ENCODE measurements at regions not wholly inside any gene's neighbourhood (a gene's known extent, or its start where the extent isn't known, plus 50 kb on each side); places are given as distances from the start of the nearest gene placed in this dataset.

DNA sequence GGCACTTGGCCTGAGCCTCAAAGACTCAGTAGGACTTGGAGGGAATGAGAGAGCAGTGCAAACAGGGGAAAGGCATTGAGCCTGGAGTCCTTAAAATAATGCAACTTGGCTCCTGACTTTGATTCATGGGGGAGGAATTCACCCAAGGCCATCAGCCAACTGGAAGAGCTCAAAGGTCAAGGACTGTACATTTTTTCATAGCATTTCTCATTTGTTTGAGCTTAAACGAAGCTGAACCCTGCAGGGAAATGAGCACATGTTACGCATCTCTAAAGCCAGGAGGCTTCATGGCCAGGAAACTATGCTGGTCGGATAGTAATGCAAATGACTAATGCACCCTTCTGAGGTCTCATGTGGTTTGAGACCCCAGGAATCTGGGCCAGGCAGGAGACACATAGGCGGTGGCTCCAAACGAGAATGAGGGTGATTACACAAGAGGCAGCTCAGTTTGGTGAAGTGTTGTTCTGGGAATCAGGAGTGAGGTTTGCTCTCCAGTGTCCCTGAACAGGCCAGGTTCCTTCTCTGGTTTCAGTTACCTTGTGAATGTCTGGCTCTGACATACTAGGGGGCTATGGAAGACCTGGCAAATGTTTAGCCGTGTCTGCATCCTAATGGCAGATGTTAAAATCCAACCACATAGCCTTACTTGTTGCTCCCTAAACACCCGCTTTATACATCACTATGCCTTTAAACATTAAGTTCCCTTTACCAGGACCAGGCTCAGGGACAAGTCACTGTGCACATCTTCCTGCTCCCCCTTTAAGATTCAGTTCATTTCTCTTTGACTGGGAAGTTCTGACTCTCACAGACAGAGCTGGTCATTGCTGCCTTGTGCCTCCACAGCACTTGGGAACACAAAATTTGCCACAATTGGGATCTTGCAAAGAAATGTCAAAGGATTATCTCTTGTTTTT lies 503.9 kb upstream of the USP24 start:
- peaks cover 50% of the 10 kb centered on the region for H3K4me1 ChIP-seq (ENCODE audit: control insufficient read depth, extremely low read depth, insufficient read depth, low read length)
- H3K36me3 ChIP-seq (ENCODE audit: control insufficient read depth, insufficient read depth, low read length): no peaks in the 10 kb centered on the region
- H3K9ac ChIP-seq (ENCODE audit: insufficient read depth, low read length): peak overlapping the region; percentile 11
- DNase-seq (ENCODE audit: low read depth in 2 of 2): peak; percentile 100
- H3K4me2 ChIP-seq (ENCODE audit: extremely low read depth, insufficient read depth, low read length): peak overlapping the region; percentile 16
- no peaks in the 10 kb centered on the region for H4K20me1 ChIP-seq (ENCODE audit: control insufficient read depth, extremely low read depth, insufficient read depth, low read length)
- H3K79me2 ChIP-seq (ENCODE audit: control insufficient read depth, insufficient read depth, low read length): no peaks in the 10 kb centered on the region
- TF ChIP-seq EZH2 (IDR thresholded peaks at IDR 0.05; ENCODE audit: low read length, missing control alignments): no peak
- TF ChIP-seq, protein P1, sequence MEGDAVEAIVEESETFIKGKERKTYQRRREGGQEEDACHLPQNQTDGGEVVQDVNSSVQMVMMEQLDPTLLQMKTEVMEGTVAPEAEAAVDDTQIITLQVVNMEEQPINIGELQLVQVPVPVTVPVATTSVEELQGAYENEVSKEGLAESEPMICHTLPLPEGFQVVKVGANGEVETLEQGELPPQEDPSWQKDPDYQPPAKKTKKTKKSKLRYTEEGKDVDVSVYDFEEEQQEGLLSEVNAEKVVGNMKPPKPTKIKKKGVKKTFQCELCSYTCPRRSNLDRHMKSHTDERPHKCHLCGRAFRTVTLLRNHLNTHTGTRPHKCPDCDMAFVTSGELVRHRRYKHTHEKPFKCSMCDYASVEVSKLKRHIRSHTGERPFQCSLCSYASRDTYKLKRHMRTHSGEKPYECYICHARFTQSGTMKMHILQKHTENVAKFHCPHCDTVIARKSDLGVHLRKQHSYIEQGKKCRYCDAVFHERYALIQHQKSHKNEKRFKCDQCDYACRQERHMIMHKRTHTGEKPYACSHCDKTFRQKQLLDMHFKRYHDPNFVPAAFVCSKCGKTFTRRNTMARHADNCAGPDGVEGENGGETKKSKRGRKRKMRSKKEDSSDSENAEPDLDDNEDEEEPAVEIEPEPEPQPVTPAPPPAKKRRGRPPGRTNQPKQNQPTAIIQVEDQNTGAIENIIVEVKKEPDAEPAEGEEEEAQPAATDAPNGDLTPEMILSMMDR (conservative IDR thresholded peaks at IDR 0.05 in 1 of 2, IDR thresholded peaks at IDR 0.05 in 1 of 2; ENCODE audit: low read depth in 1 of 2, low read length in 2 of 2): peak in 1 of 2 donors; percentile 27
- no peak overlapping the region for H2AFZ ChIP-seq (ENCODE audit: low read length)
- H3K4me3 ChIP-seq (replicated peaks in 1 of 4; ENCODE audit: control extremely low read depth in 1 of 4, insufficient read depth in 1 of 4, low read depth in 3 of 4, low read length in 4 of 4): no peak overlapping the region
- H3K27me3 ChIP-seq (ENCODE audit: control insufficient read depth, insufficient read depth, low read length): no peaks in the 10 kb centered on the region
- peak overlapping the region; percentile 99 for H3K27ac ChIP-seq (ENCODE audit: insufficient read depth, low read length)
- H3K9me3 ChIP-seq (ENCODE audit: control insufficient read depth, insufficient read depth, low read depth, low read length): no peaks in the 10 kb centered on the region

DNA sequence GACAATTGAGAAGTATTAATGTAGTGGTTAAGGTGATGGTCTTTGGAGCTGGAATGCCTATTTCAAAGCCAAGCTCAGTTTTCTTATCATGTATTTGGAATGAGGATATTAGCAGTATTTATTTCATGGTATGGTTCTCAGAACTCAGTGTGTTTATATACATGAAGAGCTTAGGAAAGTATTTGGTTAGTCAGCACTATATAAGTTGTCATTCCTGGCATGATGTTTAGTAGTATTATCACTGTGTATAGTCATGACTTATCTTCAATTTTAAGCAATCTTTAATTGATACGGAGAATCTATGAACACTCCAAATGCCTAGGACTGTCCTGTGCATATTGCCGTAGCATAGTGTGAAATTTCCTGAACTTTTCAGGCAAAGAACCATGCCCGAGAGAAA lies 501.9 kb upstream of the USP24 start:
- Histone ChIP-seq H3K4me2 (ENCODE audit: extremely low read depth, insufficient read depth, low read length) (no peak overlapping the region), H3K27ac (ENCODE audit: insufficient read depth, low read length) (peak overlapping the region; percentile 99), H3K27me3 (ENCODE audit: control insufficient read depth, insufficient read depth, low read length) (no peaks in the 10 kb centered on the region), H2AFZ (ENCODE audit: low read length) (no peak overlapping the region), H3K9ac (ENCODE audit: insufficient read depth, low read length) (no peak overlapping the region), H4K20me1 (ENCODE audit: control insufficient read depth, extremely low read depth, insufficient read depth, low read length) (no peaks in the 10 kb centered on the region), H3K36me3 (ENCODE audit: control insufficient read depth, insufficient read depth, low read length) (no peaks in the 10 kb centered on the region), H3K4me1 (ENCODE audit: control insufficient read depth, extremely low read depth, insufficient read depth, low read length) (peaks cover 50% of the 10 kb centered on the region), H3K9me3 (ENCODE audit: control insufficient read depth, insufficient read depth, low read depth, low read length) (no peaks in the 10 kb centered on the region), H3K79me2 (ENCODE audit: control insufficient read depth, insufficient read depth, low read length) (no peaks in the 10 kb centered on the region), H3K4me3 (replicated peaks in 1 of 4; ENCODE audit: control extremely low read depth in 1 of 4, insufficient read depth in 1 of 4, low read depth in 3 of 4, low read length in 4 of 4) (no peak overlapping the region)
- TF ChIP-seq, protein P1 (conservative IDR thresholded peaks at IDR 0.05 in 1 of 2, IDR thresholded peaks at IDR 0.05 in 1 of 2; ENCODE audit: low read depth in 1 of 2, low read length in 2 of 2): no peak
- no peak for TF ChIP-seq EZH2 (IDR thresholded peaks at IDR 0.05; ENCODE audit: low read length, missing control alignments)
- DNase-seq (ENCODE audit: low read depth in 2 of 2): peak; percentile 58 to 61

DNA sequence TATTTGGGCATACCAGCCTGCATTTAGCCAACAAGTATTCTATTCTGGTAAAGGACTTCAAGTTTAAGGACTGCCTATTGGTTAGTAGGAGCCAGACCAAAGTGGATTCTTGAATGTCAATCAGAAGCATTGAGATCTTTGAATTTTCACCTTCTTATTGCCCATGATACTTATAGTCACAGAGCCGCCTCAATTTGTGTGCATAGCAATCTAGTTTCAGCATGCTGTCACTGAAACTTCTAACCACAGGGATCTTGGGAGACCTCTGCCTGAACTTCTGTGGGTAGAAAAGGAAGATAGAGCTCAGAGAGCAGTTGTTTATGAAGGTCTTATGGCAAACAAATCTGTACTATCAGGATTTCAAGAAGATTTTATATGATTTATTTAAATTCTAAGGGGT lies 501.4 kb upstream of the USP24 start:
- Histone ChIP-seq H4K20me1 (ENCODE audit: control insufficient read depth, extremely low read depth, insufficient read depth, low read length) (no peaks in the 10 kb centered on the region), H3K4me3 (replicated peaks in 1 of 4; ENCODE audit: control extremely low read depth in 1 of 4, insufficient read depth in 1 of 4, low read depth in 3 of 4, low read length in 4 of 4) (no peak overlapping the region), H2AFZ (ENCODE audit: low read length) (no peak overlapping the region), H3K9me3 (ENCODE audit: control insufficient read depth, insufficient read depth, low read depth, low read length) (no peaks in the 10 kb centered on the region), H3K4me2 (ENCODE audit: extremely low read depth, insufficient read depth, low read length) (no peak overlapping the region), H3K4me1 (ENCODE audit: control insufficient read depth, extremely low read depth, insufficient read depth, low read length) (peaks cover 50% of the 10 kb centered on the region), H3K36me3 (ENCODE audit: control insufficient read depth, insufficient read depth, low read length) (no peaks in the 10 kb centered on the region), H3K9ac (ENCODE audit: insufficient read depth, low read length) (no peak overlapping the region), H3K79me2 (ENCODE audit: control insufficient read depth, insufficient read depth, low read length) (no peaks in the 10 kb centered on the region), H3K27me3 (ENCODE audit: control insufficient read depth, insufficient read depth, low read length) (no peaks in the 10 kb centered on the region), H3K27ac (ENCODE audit: insufficient read depth, low read length) (peak overlapping the region; percentile 99)
- TF ChIP-seq, protein P1 (conservative IDR thresholded peaks at IDR 0.05 in 1 of 2, IDR thresholded peaks at IDR 0.05 in 1 of 2; ENCODE audit: low read depth in 1 of 2, low read length in 2 of 2): no peak
- no peak for TF ChIP-seq EZH2 (IDR thresholded peaks at IDR 0.05; ENCODE audit: low read length, missing control alignments)
- peak; percentile 71 to 90 for DNase-seq (ENCODE audit: low read depth in 2 of 2)
